GM21619 (cell line): ENCODE measurements at regions not wholly inside any gene's neighbourhood (a gene's known extent, or its start where the extent isn't known, plus 50 kb on each side); places are given as distances from the start of the nearest gene placed in this dataset.

ENCODE experiments used
- ATAC-seq: cut with Tn5 transposase; IDR thresholded peaks from one replicate; pipeline ENCODE4 v1.9.1; 2021; ENCODE audit not compliant: unreplicated experiment

DNA sequence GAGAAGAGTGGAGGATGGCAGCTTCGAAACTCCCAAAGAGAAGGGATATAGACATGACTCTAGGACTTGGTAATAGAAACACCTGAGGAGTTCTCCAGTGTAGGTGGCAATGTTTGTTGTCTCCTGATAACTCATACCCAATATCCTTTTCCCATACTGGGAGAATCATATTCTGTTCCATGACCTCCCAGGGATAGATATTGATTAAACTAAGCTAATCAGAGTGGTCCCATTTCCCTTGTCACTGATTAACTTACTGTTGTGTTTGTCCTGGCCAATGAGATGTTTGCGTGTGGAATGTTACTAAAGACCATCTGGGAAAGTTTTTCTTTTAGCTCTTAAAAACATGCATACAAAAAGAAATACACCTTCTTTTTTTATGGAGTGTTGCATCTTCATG lies 85.6 kb downstream of the RPL22L1 start:
- no peak for ATAC-seq

DNA sequence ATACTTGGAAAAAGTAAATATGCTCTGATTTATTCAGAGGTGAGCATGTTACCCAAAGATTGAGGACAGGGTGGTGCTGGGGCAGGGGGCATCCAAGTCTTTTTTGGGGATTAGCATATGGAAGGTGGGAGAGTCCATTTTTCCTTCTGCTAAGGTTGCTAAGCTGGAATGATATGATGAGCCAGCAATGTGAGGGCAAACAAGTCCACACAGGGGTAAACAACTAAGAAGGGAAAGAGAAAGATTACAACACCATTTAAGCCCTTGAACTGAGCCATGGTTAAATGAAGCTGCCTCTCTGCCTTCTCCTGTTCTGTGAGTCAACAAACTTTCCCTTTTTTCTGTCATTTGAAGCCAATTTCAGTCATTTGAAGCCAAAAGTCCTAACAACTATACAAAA lies 89.0 kb downstream of the RPL22L1 start:
- no peak for ATAC-seq

DNA sequence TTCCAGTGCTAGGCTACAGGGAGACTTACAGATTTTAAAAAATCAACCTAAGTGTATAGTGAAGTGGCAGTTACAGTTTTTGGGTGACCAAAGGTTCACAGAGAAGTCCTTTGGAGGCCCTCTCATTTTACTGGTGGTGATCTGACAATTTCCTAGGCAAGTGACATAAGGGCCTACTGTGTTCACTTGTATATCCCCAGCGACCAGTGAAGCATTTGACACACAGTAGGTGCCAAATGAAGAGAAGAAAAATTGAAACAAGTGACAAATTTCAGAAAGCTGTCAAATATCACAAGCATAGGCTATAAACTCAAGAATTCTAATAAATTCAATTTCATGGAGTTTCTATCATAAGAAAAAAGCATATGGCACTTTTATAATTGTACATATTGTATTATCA lies 89.5 kb downstream of the RPL22L1 start:
- ATAC-seq, result no peak

DNA sequence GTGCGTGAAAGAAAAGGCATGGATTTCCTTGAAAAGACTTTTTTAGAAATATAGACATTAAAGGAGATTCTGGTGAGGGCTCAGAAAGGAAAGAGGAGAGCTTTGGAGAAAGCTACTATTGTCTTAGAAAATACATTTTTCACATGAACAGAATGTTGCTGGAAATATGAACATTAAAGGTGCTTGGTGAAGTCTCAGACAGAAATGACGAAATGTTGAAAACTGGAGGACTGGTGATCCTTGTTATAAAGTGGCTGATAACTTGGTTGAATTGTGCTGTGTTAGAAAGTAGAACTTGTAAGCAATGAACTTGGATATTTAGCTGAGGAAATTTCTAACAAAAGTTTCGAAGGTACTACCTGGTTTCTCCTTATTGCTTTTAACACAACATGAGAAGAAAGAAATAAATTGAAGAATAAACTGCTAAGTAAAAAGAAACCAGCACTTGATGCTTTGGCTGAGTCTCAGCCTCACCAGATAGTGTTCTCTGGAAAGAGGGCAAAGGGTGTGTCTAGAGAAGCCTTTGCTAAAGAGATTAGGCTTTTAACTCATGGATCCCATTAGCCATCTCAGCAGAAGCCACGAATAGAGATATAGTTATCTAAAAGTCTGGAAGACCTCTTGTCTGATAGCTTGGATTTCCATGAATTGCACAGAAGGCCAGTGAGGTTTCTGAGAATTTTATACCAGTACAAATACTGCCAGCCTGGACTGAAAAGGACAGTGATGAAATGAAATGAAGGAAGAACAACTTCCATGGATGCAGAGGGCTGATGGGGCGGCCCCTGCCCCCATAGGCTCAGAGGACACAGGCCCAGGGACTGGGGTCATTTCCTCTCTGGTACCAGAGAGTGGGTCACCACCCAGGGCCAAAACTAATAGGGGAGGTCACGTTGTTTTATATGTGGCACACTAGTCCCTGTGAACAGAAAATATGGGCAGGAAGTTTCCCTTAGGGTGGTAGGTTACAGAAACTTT lies 91.5 kb downstream of the RPL22L1 start:
- no peak for ATAC-seq

DNA sequence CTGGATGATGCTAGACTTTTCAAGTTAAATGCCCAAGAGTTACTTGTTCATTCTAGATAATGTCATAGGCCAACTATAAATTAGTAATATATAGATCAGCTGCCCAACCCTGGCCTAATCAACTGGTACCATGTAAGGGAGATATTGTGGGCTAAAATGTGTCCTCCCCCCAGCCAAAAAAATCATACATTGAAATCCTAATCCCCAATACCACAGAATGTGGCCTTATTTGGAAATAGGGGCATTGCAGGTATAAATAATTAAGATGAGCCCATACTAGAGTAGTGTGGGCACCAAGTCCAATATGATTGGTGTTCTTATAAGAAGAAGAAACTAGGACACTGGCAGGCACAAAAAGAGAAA lies 92.5 kb downstream of the RPL22L1 start:
- no peak for ATAC-seq

- no peak for ATAC-seq
These were observed 93.0 kb downstream of the RPL22L1 start for GRCh38 chr3:170776887-170777563.

GRCh38 chr3:170773682-170774425 lies 96.1 kb downstream of the RPL22L1 start:
- ATAC-seq, result no peak

- ATAC-seq, result no peak
These were observed 97.8 kb downstream of the RPL22L1 start for GRCh38 chr3:170772175-170772574.

- ATAC-seq, result no peak
These were observed 101.6 kb downstream of the RPL22L1 start for GRCh38 chr3:170768334-170768801.

DNA sequence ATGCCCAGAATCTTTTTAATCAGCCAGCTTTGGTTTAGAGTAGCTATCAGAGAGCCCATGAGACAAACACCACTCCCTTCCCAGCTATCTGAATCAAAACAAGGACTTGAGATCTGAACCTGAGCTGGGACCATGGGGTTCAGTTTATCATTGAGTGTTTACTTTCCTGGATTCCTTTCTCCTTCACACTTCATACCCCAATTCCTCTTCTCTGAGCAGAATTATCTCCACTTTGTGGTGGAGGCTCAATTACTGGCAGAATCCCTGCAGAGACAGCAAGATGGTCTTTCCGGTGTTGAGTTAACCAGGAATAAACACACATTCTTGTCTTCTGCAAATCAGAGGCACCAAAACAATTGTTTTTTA lies 102.4 kb downstream of the RPL22L1 start:
- no peak for ATAC-seq

GRCh38 chr3:170766823-170767575 lies 103.0 kb downstream of the RPL22L1 start:
- ATAC-seq, result no peak

DNA sequence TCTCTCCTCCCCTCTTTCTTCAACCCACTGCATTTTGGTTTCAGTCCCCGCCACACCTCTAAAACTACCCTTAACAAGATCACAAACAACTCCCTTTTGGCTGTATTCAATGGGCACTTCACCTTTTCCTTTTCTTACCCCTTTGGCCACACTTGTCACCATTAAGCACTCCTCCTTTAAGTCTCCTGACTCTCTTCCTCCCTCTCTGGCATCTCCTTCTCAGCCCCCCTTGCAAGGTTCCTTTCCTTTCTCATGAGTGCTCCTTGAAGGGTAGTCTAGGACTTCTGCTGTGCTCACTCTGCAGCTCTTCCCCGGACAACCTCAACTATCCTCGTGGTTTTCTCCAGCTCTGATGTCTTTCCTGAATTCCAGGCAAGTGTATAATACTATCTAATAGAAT lies 103.7 kb downstream of the RPL22L1 start:
- no peak for ATAC-seq

GRCh38 chr3:170765419-170766078 lies 104.4 kb downstream of the RPL22L1 start:
- ATAC-seq, result no peak

DNA sequence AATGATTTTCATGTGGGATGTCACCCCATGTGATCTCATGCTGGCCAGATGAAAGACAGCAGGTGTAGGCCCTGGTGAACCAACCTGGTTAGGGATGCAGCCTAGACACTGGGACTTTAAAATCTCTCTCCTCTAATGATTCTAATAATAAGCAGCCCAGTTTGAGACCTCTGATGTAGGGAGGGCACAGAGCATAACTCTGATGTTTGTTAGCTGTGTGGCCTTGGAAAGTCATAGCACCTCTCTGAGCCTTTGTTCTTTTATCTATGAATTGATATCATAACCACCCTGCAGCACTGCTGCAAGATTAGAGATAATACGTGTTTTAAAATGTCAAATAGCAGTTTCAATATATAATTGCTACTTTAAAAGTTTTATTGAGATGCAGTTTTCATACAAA lies 106.0 kb downstream of the RPL22L1 start:
- ATAC-seq, result no peak

GRCh38 chr3:170762064-170762463 lies 107.9 kb downstream of the RPL22L1 start:
- no peak for ATAC-seq

- no peak for ATAC-seq
These were observed 108.9 kb downstream of the RPL22L1 start for GRCh38 chr3:170761103-170761502.

GRCh38 chr3:170760174-170760526 lies 109.8 kb downstream of the RPL22L1 start:
- ATAC-seq, result no peak

DNA sequence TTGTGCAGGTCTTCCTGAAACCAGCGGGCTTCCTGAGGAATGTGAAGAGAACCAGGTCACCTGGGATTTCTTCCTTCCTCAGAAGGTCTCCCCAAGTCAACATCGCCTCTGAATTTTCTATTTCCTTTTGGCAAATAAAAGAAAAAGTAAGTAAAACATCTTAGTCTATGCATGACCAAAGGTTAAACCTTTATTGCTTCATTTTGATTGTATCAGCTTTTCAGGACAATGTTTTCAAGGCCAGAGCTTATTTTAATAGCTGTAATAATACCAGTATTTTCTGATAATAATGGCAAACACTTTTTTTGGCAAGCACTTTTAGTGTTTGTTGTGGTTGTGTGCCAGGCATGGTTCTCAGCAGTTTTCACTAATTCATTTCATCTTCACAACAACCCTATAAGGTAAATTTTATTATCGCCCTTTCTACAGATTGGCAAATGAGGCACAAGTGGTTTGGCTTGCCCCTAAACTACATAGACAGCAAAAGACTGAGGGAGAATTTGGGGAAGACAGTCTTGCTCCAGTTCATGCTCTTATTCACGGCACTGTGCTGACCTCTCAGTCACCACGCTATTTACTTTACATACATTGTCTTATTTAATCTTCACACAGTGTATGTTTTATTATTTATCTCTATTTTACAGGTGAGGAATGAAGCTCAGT lies 110.4 kb downstream of the RPL22L1 start:
- ATAC-seq, result no peak

- ATAC-seq, result no peak
These were observed 113.0 kb downstream of the RPL22L1 start for GRCh38 chr3:170757038-170757437.

GRCh38 chr3:170754311-170754693 lies 115.7 kb downstream of the RPL22L1 start:
- ATAC-seq, result no peak
